H9 (cell line): ENCODE measurements at regions not wholly inside any gene's neighbourhood (a gene's known extent, or its start where the extent isn't known, plus 50 kb on each side); places are given as distances from the start of the nearest gene placed in this dataset.
"Not testable (repeated sequence)": the region's sequence is repeated elsewhere in the genome, so short reads cannot be mapped to it uniquely, and the experiment has no call there.

ENCODE experiments used
- DNase-seq: peaks from one replicate; pipeline ENCODE4 v3.0.0-alpha.2; 2017
- H2AFZ ChIP-seq: one replicate; pipeline ENCODE4 v1.6.1; 2013; ENCODE audit warnings: mild to moderate bottlenecking, low read length, control low read depth, moderate library complexity
- H2AK5ac ChIP-seq: 2 replicates; pipeline ENCODE4 v1.6.1; 2013; ENCODE audit warnings: low read length, control low read depth, mixed read lengths; ENCODE audit not compliant: insufficient read length
- H2BK120ac ChIP-seq: one replicate; pipeline ENCODE4 v1.6.1; 2013; ENCODE audit warnings: low read depth, mild to moderate bottlenecking, low read length, control low read depth, inconsistent platforms; ENCODE audit not compliant: poor library complexity, severe bottlenecking
- H2BK12ac ChIP-seq: 2 replicates; pipeline ENCODE4 v1.6.1; 2013; ENCODE audit warnings: low read length, control low read depth, mixed read lengths, low read depth; ENCODE audit not compliant: insufficient read length
- H2BK15ac ChIP-seq: 2 replicates; pipeline ENCODE4 v1.6.1; 2013; ENCODE audit warnings: low read depth, low read length, control low read depth
- H2BK20ac ChIP-seq: one replicate; pipeline ENCODE4 v1.6.1; 2013; ENCODE audit warnings: low read depth, mild to moderate bottlenecking, low read length, control low read depth, inconsistent platforms; ENCODE audit not compliant: poor library complexity, severe bottlenecking
- H2BK5ac ChIP-seq: 2 replicates; pipeline ENCODE4 v1.6.1; 2013; ENCODE audit warnings: low read length, control low read depth, mixed read lengths; ENCODE audit not compliant: insufficient read length
- H3K14ac ChIP-seq: 2 replicates; pipeline ENCODE4 v1.6.1; 2013; ENCODE audit warnings: low read length, control low read depth; ENCODE audit not compliant: insufficient read depth
- H3K18ac ChIP-seq: 2 replicates; pipeline ENCODE4 v1.6.1; 2013; ENCODE audit warnings: low read depth, mild to moderate bottlenecking, mixed read lengths, low read length, control low read depth; ENCODE audit not compliant: insufficient read length
- H3K23ac ChIP-seq: 2 replicates; pipeline ENCODE4 v1.6.1; 2013; ENCODE audit warnings: low read length, control low read depth, mixed read lengths, low read depth; ENCODE audit not compliant: insufficient read length
- H3K23me2 ChIP-seq: 2 replicates; pipeline ENCODE4 v1.6.1; 2013; ENCODE audit warnings: low read depth, mild to moderate bottlenecking, mixed read lengths, low read length, control low read depth; ENCODE audit not compliant: insufficient read length, poor library complexity, severe bottlenecking
- H3K27ac ChIP-seq: 2 replicates; pipeline ENCODE4 v1.5.1; 2013; ENCODE audit warnings: low read length, control low read depth, mixed read lengths, low read depth; ENCODE audit not compliant: insufficient read length
- H3K27me3 ChIP-seq: 2 replicates; pipeline ENCODE4 v1.6.1; 2013; ENCODE audit warnings: low read length, control low read depth, inconsistent platforms; ENCODE audit not compliant: insufficient read depth
- H3K4ac ChIP-seq: 2 replicates; pipeline ENCODE4 v1.6.1; 2013; ENCODE audit warnings: low read depth, mild to moderate bottlenecking, control low read depth, inconsistent platforms, low read length, moderate library complexity
- H3K4me1 ChIP-seq: 2 replicates; pipeline ENCODE4 v1.6.1; 2013; ENCODE audit warnings: low read length, control low read depth, inconsistent platforms; ENCODE audit not compliant: insufficient read depth
- H3K4me2 ChIP-seq: 2 replicates; pipeline ENCODE4 v1.6.1; 2013; ENCODE audit warnings: low read length, control low read depth, mixed read lengths; ENCODE audit not compliant: insufficient read length, insufficient read depth
- H3K56ac ChIP-seq: 2 replicates; pipeline ENCODE4 v1.6.1; 2013; ENCODE audit warnings: low read depth, mild to moderate bottlenecking, mixed read lengths, low read length, control low read depth; ENCODE audit not compliant: insufficient read length
- H3K79me1 ChIP-seq: 2 replicates; pipeline ENCODE4 v1.6.1; 2013; ENCODE audit warnings: low read depth, mild to moderate bottlenecking, moderate library complexity, low read length, control low read depth, inconsistent platforms; ENCODE audit not compliant: insufficient read depth, poor library complexity, severe bottlenecking
- H3K79me2 ChIP-seq: 2 replicates; pipeline ENCODE4 v1.6.1; 2013; ENCODE audit warnings: low read length, control low read depth, inconsistent platforms; ENCODE audit not compliant: insufficient read depth
- H3K9ac ChIP-seq: 2 replicates; pipeline ENCODE4 v1.6.1; 2013; ENCODE audit warnings: low read length, control low read depth, mixed read lengths; ENCODE audit not compliant: insufficient read length; ENCODE audit errors: extremely low read depth
- H3K9me3 ChIP-seq: one replicate; pipeline ENCODE4 v1.6.1; 2013; ENCODE audit warnings: low read depth, low read length, inconsistent platforms; ENCODE audit not compliant: control insufficient read depth
- H3T11ph ChIP-seq: one replicate; pipeline ENCODE4 v1.6.1; 2013; ENCODE audit warnings: mild to moderate bottlenecking, low read length, control low read depth, inconsistent platforms
- H4K20me1 ChIP-seq: one replicate; pipeline ENCODE4 v1.6.1; 2013; ENCODE audit not compliant: control insufficient read depth, insufficient read length, insufficient read depth
- H4K5ac ChIP-seq: 2 replicates; pipeline ENCODE4 v1.6.1; 2013; ENCODE audit warnings: low read depth, mild to moderate bottlenecking, mixed read lengths, low read length, control low read depth; ENCODE audit not compliant: insufficient read length
- H4K8ac ChIP-seq: replicated peaks from 2 replicates; pipeline ENCODE4 v1.6.1; 2013; ENCODE audit warnings: low read length, control low read depth, mixed read lengths, low read depth; ENCODE audit not compliant: insufficient read length
- H4K91ac ChIP-seq: 2 replicates; pipeline ENCODE4 v1.6.1; 2013; ENCODE audit warnings: low read depth, mild to moderate bottlenecking, moderate library complexity, mixed read lengths, low read length, control low read depth; ENCODE audit not compliant: insufficient read length
- H3K27ac Mint-ChIP-seq, 3 experiments: 2 replicates in 2 of 3; 3 replicates in 1 of 3; pipeline ENCODE4 v1.8.0; 2020 to 2021; ENCODE audit warnings: mixed read lengths in 3 of 3, mild to moderate bottlenecking in 1 of 3, moderate library complexity in 1 of 3
- H3K27me3 Mint-ChIP-seq: 2 replicates; pipeline ENCODE4 v1.8.0; 2021; ENCODE audit warnings: low read depth, mild to moderate bottlenecking, moderate library complexity, mixed read lengths
- H3K36me3 Mint-ChIP-seq, 3 experiments: 2 replicates in 2 of 3; 3 replicates in 1 of 3; pipeline ENCODE4 v1.8.0; 2020 to 2021; ENCODE audit warnings: low read depth in 3 of 3, mixed read lengths in 3 of 3; ENCODE audit not compliant: insufficient read depth in 1 of 3
- H3K4me1 Mint-ChIP-seq, 2 experiments: 2 replicates each; pipeline ENCODE4 v1.8.0; 2020; ENCODE audit warnings: mixed read lengths in 2 of 2
- H3K4me3 Mint-ChIP-seq, 2 experiments: 2 replicates in 1 of 2; 3 replicates in 1 of 2; pipeline ENCODE4 v1.8.0; 2020 to 2021; ENCODE audit warnings: mild to moderate bottlenecking in 2 of 2, mixed read lengths in 2 of 2, moderate library complexity in 1 of 2
- H3K9me3 Mint-ChIP-seq, 2 experiments: 2 replicates in 1 of 2; 3 replicates in 1 of 2; pipeline ENCODE4 v1.8.0; 2020; ENCODE audit warnings: mild to moderate bottlenecking in 2 of 2, mixed read lengths in 2 of 2, moderate library complexity in 1 of 2
- CTCF ChIP-seq: fragments of 200-600 bp; sonication (generic); conservative IDR thresholded peaks from 3 replicates; pipeline ENCODE4 v1.8.0; 2021; ENCODE audit warnings: antibody characterized with exemption, mild to moderate bottlenecking
- WGBS: extraction: QIAGEN DNeasy Blood & Tissue Kit; methylation state at CpG from one replicate; pipeline ENCODE4 v1.1.7; 2013; ENCODE audit warnings: missing lambda C conversion rate, low lambda C conversion rate, mixed read lengths; ENCODE audit not compliant: insufficient read length; ENCODE audit errors: extremely low coverage; 5-methylcytosine and 5-hydroxymethylcytosine counted together

- Mint-ChIP-seq H3K4me1 (no peaks in the 10 kb centered on the region), H3K27ac (no peak overlapping the region), H3K27me3 (no peaks in the 10 kb centered on the region), H3K4me3 (no peak overlapping the region), H3K9me3 (peaks cover 3 to 29% of the 10 kb centered on the region in 2 experiments; a peak in 4 of 5 replicates), H3K36me3 (no peaks in the 10 kb centered on the region)
- no peak overlapping the region for H2BK120ac ChIP-seq
- H3K9ac ChIP-seq, result no peak overlapping the region
- H2BK12ac ChIP-seq, result no peak overlapping the region
- no peak overlapping the region for H3T11ph ChIP-seq
- H3K9me3 ChIP-seq, result no peaks in the 10 kb centered on the region
- no peak overlapping the region for H2BK15ac ChIP-seq
- H4K8ac ChIP-seq, result no peak overlapping the region
- no peak overlapping the region for H3K18ac ChIP-seq
- H3K23me2 ChIP-seq, result no peaks in the 10 kb centered on the region
- H3K27ac ChIP-seq, result no peak overlapping the region
- H2AFZ ChIP-seq, result no peak overlapping the region
- no peak overlapping the region for H3K14ac ChIP-seq
- no peak overlapping the region for H3K23ac ChIP-seq
- H3K4me1 ChIP-seq, result no peaks in the 10 kb centered on the region
- H4K20me1 ChIP-seq, result no peaks in the 10 kb centered on the region
- no peak overlapping the region for H2AK5ac ChIP-seq
- H4K91ac ChIP-seq, result no peak overlapping the region
- H3K56ac ChIP-seq, result no peak overlapping the region
- no peak overlapping the region for H2BK20ac ChIP-seq
- no peak for DNase-seq
- H3K4ac ChIP-seq, result no peak overlapping the region
- no peak overlapping the region for H2BK5ac ChIP-seq
- WGBS, result no CpG with 5 or more reads among the region's 2 CpGs
- H3K4me2 ChIP-seq, result no peak overlapping the region
- H3K79me2 ChIP-seq, result no peaks in the 10 kb centered on the region
- H4K5ac ChIP-seq, result no peak overlapping the region
- no peak for TF ChIP-seq CTCF
- no peaks in the 10 kb centered on the region for H3K27me3 ChIP-seq
- no peaks in the 10 kb centered on the region for H3K79me1 ChIP-seq
These were observed 193.3 kb upstream of the FAM47A start for GRCh38 chrX:34325460-34325859.

- H3K4ac ChIP-seq, H4K5ac ChIP-seq, H4K91ac ChIP-seq, H3K27me3 ChIP-seq, H3K23me2 ChIP-seq, H2AFZ ChIP-seq, H3K18ac ChIP-seq, H2BK5ac ChIP-seq, H3K27me3 Mint-ChIP-seq, H3K4me1 ChIP-seq, H4K20me1 ChIP-seq, H3K79me2 ChIP-seq, H3K56ac ChIP-seq, H2BK20ac ChIP-seq, DNase-seq, H2BK12ac ChIP-seq, H2BK15ac ChIP-seq, H3K23ac ChIP-seq, H3K14ac ChIP-seq, H3K4me3 Mint-ChIP-seq, H3K4me1 Mint-ChIP-seq, H3K79me1 ChIP-seq, H4K8ac ChIP-seq, H3K27ac Mint-ChIP-seq, H3T11ph ChIP-seq, H2BK120ac ChIP-seq, H3K27ac ChIP-seq, H3K9me3 ChIP-seq, H2AK5ac ChIP-seq, H3K9ac ChIP-seq, H3K36me3 Mint-ChIP-seq, H3K4me2 ChIP-seq: not testable (repeated sequence)
- peaks cover 3 to 23% of the 10 kb centered on the region in 2 experiments; a peak in 4 of 5 replicates for H3K9me3 Mint-ChIP-seq
- WGBS, result no CpG with 5 or more reads among the region's 16 CpGs
These were observed 188.3 kb upstream of the FAM47A start for GRCh38 chrX:34320424-34320823.
